ENCODE measurements at regions not wholly inside any gene's neighbourhood (a gene's known extent, or its start where the extent isn't known, plus 50 kb on each side); places are given as distances from the start of the nearest gene placed in this dataset.

DNA sequence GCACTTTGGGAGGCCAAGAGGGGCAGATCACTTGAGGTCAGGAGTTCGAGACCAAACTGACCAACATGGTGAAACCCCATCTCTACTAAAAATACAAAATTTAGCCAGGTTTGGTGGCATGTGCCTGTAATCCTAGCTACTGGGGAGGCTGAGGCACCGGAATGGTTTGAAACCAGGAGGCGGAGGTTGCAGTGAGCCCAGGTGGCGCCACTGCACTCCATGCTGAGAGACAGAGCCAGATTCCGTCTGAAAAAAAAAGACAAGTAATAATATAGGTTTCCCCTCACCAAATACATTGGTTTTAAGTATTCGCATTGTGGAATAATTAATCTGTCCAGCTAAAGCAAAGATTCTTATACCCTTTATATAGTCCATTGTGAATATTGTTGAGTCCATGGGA is 1544.6 kb downstream of the OLFM4 start:
- ATAC-seq: no peak
- TF ChIP-seq ZNF70 (CRISPR knock-in tag; IDR thresholded peaks at IDR 0.05) (no peak), TOX (CRISPR knock-in tag; IDR thresholded peaks at IDR 0.05; ENCODE audit: borderline replicate concordance) (no peak), CSDC2 (CRISPR knock-in tag; IDR thresholded peaks at IDR 0.05) (no peak), ZFP3 (CRISPR knock-in tag; IDR thresholded peaks at IDR 0.05) (no peak), RARB (CRISPR knock-in tag; IDR thresholded peaks at IDR 0.05) (no peak), ZNF565 (CRISPR knock-in tag; conservative IDR thresholded peaks at IDR 0.05; ENCODE audit: low read depth) (no peak)

DNA sequence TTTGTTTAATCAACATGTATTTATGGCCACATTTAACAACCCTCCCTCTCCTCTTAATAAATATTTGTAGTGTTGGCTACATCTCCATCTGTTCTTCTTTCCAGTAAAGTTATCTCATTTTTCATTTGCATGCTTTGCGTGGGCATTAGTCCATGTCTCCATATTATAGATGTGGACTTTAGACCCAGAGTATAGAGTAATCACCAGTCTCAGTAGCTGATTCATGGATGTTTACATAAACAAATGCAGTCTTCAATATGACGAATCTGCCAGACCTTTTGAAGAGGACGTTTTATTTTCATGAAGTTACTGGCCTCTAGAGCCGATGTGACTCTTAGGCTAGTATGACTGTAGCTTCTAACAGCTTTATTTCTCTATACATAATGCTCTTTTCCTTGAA is 1546.2 kb downstream of the OLFM4 start:
- TF ChIP-seq TOX (CRISPR knock-in tag; IDR thresholded peaks at IDR 0.05; ENCODE audit: borderline replicate concordance) (no peak), RARB (CRISPR knock-in tag; IDR thresholded peaks at IDR 0.05) (no peak), TCF4 (CRISPR knock-in tag; IDR thresholded peaks at IDR 0.05; ENCODE audit: borderline replicate concordance) (no peak), ESRRG (CRISPR knock-in tag; IDR thresholded peaks at IDR 0.05) (no peak), ZNF8 (CRISPR knock-in tag; IDR thresholded peaks at IDR 0.05) (no peak), ZC3H10 (CRISPR knock-in tag; IDR thresholded peaks at IDR 0.05) (no peak), ZNF70 (CRISPR knock-in tag; IDR thresholded peaks at IDR 0.05) (no peak), ISL1 (CRISPR knock-in tag; IDR thresholded peaks at IDR 0.05) (no peak), ARNTL (CRISPR knock-in tag; IDR thresholded peaks at IDR 0.05; ENCODE audit: borderline replicate concordance, low read depth) (no peak), POU6F1 (CRISPR knock-in tag; IDR thresholded peaks at IDR 0.05; ENCODE audit: borderline replicate concordance, low read depth) (no peak)
- no peak for ATAC-seq

GRCh38 chr13:54591540-54591939 is 1562.9 kb downstream of the OLFM4 start:
- no peak for ATAC-seq
- no peak for TF ChIP-seq ARNTL (CRISPR knock-in tag; IDR thresholded peaks at IDR 0.05; ENCODE audit: borderline replicate concordance, low read depth)
- TF ChIP-seq RARB (CRISPR knock-in tag; IDR thresholded peaks at IDR 0.05): no peak
- TF ChIP-seq ZNF8 (CRISPR knock-in tag; IDR thresholded peaks at IDR 0.05): no peak
- TF ChIP-seq, protein P1, sequence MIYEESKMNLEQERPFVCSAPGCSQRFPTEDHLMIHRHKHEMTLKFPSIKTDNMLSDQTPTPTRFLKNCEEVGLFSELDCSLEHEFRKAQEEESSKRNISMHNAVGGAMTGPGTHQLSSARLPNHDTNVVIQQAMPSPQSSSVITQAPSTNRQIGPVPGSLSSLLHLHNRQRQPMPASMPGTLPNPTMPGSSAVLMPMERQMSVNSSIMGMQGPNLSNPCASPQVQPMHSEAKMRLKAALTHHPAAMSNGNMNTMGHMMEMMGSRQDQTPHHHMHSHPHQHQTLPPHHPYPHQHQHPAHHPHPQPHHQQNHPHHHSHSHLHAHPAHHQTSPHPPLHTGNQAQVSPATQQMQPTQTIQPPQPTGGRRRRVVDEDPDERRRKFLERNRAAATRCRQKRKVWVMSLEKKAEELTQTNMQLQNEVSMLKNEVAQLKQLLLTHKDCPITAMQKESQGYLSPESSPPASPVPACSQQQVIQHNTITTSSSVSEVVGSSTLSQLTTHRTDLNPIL (CRISPR knock-in tag; IDR thresholded peaks at IDR 0.05; ENCODE audit: low read depth): no peak
- TF ChIP-seq SNAI2 (CRISPR knock-in tag; IDR thresholded peaks at IDR 0.05): no peak
- no peak for TF ChIP-seq ZNF70 (CRISPR knock-in tag; IDR thresholded peaks at IDR 0.05)
- no peak for TF ChIP-seq GLIS3 (CRISPR knock-in tag; IDR thresholded peaks at IDR 0.05)

DNA sequence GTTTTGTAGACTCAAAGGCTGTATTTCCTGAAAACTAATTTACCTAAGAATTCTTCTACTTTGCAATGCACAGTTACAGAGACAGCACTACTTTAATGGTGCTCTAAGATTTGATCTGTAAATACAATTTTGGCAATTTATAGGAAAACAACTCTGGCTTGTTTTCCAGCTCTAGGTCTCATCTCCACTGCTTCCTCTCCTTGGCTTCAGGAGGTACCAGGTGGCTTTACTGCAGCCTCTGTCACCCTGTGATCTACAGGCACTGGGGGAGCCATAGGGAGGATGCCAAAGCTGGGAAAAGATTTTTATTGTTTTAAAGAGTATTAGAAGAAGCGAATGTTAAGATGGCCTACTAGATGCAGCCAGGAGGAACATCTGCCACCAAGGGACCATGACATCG is 1563.6 kb downstream of the OLFM4 start:
- no peak for TF ChIP-seq PPARA (CRISPR knock-in tag; IDR thresholded peaks at IDR 0.05; ENCODE audit: borderline replicate concordance)
- TF ChIP-seq ESRRG (CRISPR knock-in tag; IDR thresholded peaks at IDR 0.05): no peak
- TF ChIP-seq ZNF565 (CRISPR knock-in tag; conservative IDR thresholded peaks at IDR 0.05; ENCODE audit: low read depth): no peak
- TF ChIP-seq GLIS3 (CRISPR knock-in tag; IDR thresholded peaks at IDR 0.05): no peak
- TF ChIP-seq ZC3H10 (CRISPR knock-in tag; IDR thresholded peaks at IDR 0.05): no peak
- TF ChIP-seq ARNTL (CRISPR knock-in tag; IDR thresholded peaks at IDR 0.05; ENCODE audit: borderline replicate concordance, low read depth): no peak
- TF ChIP-seq, protein P2, sequence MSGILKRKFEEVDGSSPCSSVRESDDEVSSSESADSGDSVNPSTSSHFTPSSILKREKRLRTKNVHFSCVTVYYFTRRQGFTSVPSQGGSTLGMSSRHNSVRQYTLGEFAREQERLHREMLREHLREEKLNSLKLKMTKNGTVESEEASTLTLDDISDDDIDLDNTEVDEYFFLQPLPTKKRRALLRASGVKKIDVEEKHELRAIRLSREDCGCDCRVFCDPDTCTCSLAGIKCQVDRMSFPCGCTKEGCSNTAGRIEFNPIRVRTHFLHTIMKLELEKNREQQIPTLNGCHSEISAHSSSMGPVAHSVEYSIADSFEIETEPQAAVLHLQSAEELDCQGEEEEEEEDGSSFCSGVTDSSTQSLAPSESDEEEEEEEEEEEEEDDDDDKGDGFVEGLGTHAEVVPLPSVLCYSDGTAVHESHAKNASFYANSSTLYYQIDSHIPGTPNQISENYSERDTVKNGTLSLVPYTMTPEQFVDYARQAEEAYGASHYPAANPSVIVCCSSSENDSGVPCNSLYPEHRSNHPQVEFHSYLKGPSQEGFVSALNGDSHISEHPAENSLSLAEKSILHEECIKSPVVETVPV (CRISPR knock-in tag; IDR thresholded peaks at IDR 0.05): no peak
- TF ChIP-seq, protein P3, sequence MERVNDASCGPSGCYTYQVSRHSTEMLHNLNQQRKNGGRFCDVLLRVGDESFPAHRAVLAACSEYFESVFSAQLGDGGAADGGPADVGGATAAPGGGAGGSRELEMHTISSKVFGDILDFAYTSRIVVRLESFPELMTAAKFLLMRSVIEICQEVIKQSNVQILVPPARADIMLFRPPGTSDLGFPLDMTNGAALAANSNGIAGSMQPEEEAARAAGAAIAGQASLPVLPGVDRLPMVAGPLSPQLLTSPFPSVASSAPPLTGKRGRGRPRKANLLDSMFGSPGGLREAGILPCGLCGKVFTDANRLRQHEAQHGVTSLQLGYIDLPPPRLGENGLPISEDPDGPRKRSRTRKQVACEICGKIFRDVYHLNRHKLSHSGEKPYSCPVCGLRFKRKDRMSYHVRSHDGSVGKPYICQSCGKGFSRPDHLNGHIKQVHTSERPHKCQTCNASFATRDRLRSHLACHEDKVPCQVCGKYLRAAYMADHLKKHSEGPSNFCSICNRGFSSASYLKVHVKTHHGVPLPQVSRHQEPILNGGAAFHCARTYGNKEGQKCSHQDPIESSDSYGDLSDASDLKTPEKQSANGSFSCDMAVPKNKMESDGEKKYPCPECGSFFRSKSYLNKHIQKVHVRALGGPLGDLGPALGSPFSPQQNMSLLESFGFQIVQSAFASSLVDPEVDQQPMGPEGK (CRISPR knock-in tag; IDR thresholded peaks at IDR 0.05; ENCODE audit: borderline replicate concordance): no peak
- ATAC-seq: no peak

DNA sequence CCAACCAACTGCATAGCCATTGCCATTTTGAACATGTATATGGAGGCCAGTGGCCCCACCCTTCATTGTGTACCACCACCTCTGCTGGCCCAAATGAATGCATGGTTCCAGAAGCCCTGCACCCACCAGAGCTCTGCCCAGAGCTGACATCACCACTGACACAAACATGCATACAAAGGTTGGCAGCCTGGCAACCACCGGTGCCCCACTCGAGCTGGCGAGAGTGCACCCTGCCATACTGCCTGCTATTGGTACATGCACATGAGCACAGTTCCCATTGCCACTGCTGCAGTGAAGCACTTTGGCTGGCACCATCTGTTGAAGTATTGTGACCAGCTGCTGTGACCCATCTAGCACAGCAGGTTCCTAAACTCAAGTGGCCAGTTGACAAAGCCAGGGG is 1564.9 kb downstream of the OLFM4 start:
- no peak for TF ChIP-seq GLIS3 (CRISPR knock-in tag; IDR thresholded peaks at IDR 0.05)
- TF ChIP-seq, protein P1 (CRISPR knock-in tag; IDR thresholded peaks at IDR 0.05; ENCODE audit: low read depth): no peak
- no peak for TF ChIP-seq ZNF565 (CRISPR knock-in tag; conservative IDR thresholded peaks at IDR 0.05; ENCODE audit: low read depth)
- no peak for TF ChIP-seq BACH2 (CRISPR knock-in tag; IDR thresholded peaks at IDR 0.05; ENCODE audit: borderline replicate concordance)
- TF ChIP-seq POU6F1 (CRISPR knock-in tag; IDR thresholded peaks at IDR 0.05; ENCODE audit: borderline replicate concordance, low read depth): no peak
- no peak for TF ChIP-seq RARB (CRISPR knock-in tag; IDR thresholded peaks at IDR 0.05)
- TF ChIP-seq ESRRG (CRISPR knock-in tag; IDR thresholded peaks at IDR 0.05): no peak
- no peak for TF ChIP-seq ZFP30 (CRISPR knock-in tag; IDR thresholded peaks at IDR 0.05)
- no peak for TF ChIP-seq ZFP3 (CRISPR knock-in tag; IDR thresholded peaks at IDR 0.05)
- TF ChIP-seq TCF4 (CRISPR knock-in tag; IDR thresholded peaks at IDR 0.05; ENCODE audit: borderline replicate concordance): no peak
- TF ChIP-seq ZNF70 (CRISPR knock-in tag; IDR thresholded peaks at IDR 0.05): no peak
- no peak for ATAC-seq
